Ishikawa (cell line): ENCODE measurements at regions not wholly inside any gene's neighbourhood (a gene's known extent, or its start where the extent isn't known, plus 50 kb on each side); places are given as distances from the start of the nearest gene placed in this dataset.

Experiments
- CEBPB ChIP-seq: IDR thresholded peaks from 2 replicates; pipeline ENCODE4 v1.6.1; 2012
- CREB1 ChIP-seq: IDR thresholded peaks from 2 replicates; pipeline ENCODE4 v1.6.1; 2012; ENCODE audit warnings: low read depth
- EGR1 ChIP-seq: IDR thresholded peaks from 2 replicates; pipeline ENCODE4 v1.6.1; 2012
- EP300 ChIP-seq: IDR thresholded peaks from 2 replicates; pipeline ENCODE4 v1.6.1; 2012; ENCODE audit warnings: borderline replicate concordance
- FOXM1 ChIP-seq: IDR thresholded peaks from 2 replicates; pipeline ENCODE4 v1.6.1; 2012; ENCODE audit warnings: low read depth, borderline replicate concordance
- MAX ChIP-seq: IDR thresholded peaks from 2 replicates; pipeline ENCODE4 v1.6.1; 2012
- NFIC ChIP-seq: IDR thresholded peaks from 2 replicates; pipeline ENCODE4 v1.6.1; 2012
- RAD21 ChIP-seq: IDR thresholded peaks from 2 replicates; pipeline ENCODE4 v1.6.1; 2012; ENCODE audit warnings: low read depth
- TAF1 ChIP-seq: IDR thresholded peaks from 2 replicates; pipeline ENCODE4 v1.6.1; 2012; ENCODE audit warnings: low read depth, mild to moderate bottlenecking
- TCF12 ChIP-seq: IDR thresholded peaks from 2 replicates; pipeline ENCODE4 v1.6.1; 2012; ENCODE audit warnings: low read depth
- TEAD4 ChIP-seq: IDR thresholded peaks from 2 replicates; pipeline ENCODE4 v1.6.1; 2012
- YY1 ChIP-seq: IDR thresholded peaks from 2 replicates; pipeline ENCODE4 v1.6.1; 2012; ENCODE audit warnings: low read depth
- ZBTB7A ChIP-seq: IDR thresholded peaks from 2 replicates; pipeline ENCODE4 v1.6.1; 2012; ENCODE audit warnings: low read depth
- TF ChIP-seq, protein P1 (sequence below): IDR thresholded peaks from 2 replicates; pipeline ENCODE4 v1.6.1; 2012
- TF ChIP-seq, protein P2 (sequence below): IDR thresholded peaks from 2 replicates; pipeline ENCODE4 v1.6.1; 2012; ENCODE audit warnings: low read depth, mild to moderate bottlenecking

DNA sequence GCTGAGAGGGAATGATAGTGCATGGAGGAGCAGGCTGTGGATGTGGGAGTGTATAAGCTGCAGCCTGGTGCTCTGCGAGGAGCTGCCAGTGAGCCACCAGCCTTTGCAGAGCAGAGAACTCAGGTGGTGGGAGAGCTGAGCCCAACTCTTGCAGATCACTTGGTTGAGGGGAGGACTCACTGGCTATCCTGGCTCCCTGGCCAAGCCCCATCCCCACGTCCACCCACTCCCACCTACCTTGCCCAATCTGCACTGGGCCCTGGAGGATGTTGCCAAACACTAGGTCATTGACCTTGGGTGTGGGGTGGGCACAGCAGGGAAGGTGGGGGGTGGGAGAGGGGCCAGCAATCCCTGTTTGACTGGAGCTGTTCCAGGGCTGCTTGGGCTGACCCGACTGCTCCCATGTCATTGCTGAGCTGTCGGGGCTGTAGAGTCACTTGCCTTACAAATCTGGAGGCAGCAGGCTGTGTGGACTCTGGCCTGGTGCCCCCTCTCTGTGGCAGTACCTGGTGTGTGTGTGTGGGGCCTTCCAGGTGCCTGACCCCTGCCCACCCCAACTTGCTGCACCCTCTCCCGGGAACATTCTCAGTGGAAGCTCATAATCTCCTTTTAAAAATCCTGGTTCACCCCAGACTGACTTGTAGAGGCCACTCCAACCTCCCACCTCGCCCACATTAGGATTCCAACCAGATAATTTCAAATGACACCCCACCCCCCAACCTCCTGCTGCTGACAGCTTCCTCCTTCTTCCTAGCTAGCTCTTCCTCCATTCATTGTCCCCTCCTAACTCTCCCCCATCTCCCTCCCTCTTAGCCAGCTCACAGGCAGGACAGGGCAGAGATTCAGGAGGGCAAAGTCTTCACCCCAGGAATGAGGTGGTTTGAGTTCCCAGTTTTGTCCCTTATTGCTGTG lies 162.3 kb downstream of the MRPL14 start:
- TF ChIP-seq YY1, result no peak
- no peak for TF ChIP-seq FOXM1
- TF ChIP-seq, protein P1, sequence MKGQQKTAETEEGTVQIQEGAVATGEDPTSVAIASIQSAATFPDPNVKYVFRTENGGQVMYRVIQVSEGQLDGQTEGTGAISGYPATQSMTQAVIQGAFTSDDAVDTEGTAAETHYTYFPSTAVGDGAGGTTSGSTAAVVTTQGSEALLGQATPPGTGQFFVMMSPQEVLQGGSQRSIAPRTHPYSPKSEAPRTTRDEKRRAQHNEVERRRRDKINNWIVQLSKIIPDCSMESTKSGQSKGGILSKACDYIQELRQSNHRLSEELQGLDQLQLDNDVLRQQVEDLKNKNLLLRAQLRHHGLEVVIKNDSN, result no peak

DNA sequence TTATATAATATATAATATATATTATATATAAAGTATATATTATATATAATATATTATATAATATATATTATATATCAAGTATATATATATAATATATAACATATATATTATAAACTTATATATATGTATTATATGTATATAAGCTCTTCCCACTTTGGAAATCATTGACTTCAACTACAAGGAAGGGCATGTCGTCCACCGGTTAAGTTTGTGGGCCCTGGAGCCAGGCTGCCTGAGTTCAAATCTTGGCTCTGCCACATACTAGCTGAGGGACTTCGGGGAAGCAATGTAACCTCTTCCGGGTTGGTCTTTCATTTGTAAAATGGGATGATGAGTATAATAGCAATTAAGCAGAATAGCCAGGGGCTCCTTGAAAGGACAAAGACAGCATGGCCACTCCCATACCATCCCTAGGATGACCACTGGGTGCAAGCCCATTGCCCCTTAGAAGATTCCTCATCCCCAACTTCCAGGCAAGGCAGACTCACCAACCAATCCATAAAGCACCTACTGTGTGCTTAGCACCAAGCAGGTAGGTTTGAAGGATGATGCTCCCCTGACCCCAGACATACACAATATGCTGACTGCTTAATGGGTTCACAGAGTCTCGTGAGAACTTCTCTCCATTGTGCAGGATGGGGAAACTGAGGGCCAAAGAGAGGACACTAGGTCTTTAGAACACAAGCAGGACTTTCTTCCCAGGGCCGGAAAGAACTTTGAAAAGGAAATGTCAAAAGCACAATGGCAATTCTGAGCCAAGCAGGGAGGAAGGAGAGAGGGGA lies 163.2 kb downstream of the MRPL14 start:
- TF ChIP-seq FOXM1, result no peak
- TF ChIP-seq TEAD4, result no peak
- TF ChIP-seq EGR1, result no peak
- no peak for TF ChIP-seq TAF1
- TF ChIP-seq TCF12, result no peak
- no peak for TF ChIP-seq CEBPB

DNA sequence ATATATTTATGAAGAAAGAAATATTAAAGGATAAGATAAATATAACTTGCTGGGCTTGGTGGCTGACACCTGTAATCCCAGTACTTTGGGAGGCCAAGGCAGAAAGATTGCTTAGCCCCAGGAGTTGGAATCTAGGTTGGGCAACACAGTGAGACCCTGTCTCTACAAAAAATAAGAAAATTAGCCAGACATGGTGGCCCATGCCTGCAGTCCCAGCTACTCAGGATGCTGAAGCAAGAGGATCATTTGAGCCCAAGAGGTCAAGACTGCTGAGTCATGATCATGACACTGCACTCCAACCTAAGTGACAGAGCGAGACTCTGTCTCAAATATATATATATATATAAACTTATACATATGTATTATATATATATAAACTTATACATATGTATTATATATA lies 164.0 kb downstream of the MRPL14 start:
- TF ChIP-seq RAD21, result no peak
- TF ChIP-seq, protein P1, result no peak

DNA sequence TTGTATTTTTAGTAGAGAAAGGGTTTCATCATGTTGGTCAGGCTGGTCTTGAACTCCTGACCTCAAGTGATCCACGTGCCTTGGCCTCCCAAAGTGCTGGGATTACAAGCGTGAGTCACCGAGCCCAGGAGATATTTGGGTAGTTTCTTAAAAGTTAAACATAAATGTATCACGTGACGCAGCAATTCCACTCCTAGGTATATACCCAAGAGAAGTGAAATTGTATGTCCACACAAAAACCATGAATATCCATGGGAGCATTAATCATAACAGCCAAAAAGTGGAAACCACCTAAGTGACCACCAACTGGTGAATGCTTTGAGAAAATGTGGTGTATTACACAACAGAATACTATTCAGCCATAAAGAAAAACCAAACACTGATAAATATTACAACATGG lies 164.8 kb downstream of the MRPL14 start:
- no peak for TF ChIP-seq TAF1
- TF ChIP-seq, protein P1, result no peak
- no peak for TF ChIP-seq MAX
- TF ChIP-seq TCF12, result no peak
- TF ChIP-seq, protein P2, sequence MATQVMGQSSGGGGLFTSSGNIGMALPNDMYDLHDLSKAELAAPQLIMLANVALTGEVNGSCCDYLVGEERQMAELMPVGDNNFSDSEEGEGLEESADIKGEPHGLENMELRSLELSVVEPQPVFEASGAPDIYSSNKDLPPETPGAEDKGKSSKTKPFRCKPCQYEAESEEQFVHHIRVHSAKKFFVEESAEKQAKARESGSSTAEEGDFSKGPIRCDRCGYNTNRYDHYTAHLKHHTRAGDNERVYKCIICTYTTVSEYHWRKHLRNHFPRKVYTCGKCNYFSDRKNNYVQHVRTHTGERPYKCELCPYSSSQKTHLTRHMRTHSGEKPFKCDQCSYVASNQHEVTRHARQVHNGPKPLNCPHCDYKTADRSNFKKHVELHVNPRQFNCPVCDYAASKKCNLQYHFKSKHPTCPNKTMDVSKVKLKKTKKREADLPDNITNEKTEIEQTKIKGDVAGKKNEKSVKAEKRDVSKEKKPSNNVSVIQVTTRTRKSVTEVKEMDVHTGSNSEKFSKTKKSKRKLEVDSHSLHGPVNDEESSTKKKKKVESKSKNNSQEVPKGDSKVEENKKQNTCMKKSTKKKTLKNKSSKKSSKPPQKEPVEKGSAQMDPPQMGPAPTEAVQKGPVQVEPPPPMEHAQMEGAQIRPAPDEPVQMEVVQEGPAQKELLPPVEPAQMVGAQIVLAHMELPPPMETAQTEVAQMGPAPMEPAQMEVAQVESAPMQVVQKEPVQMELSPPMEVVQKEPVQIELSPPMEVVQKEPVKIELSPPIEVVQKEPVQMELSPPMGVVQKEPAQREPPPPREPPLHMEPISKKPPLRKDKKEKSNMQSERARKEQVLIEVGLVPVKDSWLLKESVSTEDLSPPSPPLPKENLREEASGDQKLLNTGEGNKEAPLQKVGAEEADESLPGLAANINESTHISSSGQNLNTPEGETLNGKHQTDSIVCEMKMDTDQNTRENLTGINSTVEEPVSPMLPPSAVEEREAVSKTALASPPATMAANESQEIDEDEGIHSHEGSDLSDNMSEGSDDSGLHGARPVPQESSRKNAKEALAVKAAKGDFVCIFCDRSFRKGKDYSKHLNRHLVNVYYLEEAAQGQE, result no peak
- no peak for TF ChIP-seq FOXM1
- TF ChIP-seq EP300, result no peak
- no peak for TF ChIP-seq CREB1
- no peak for TF ChIP-seq NFIC
- TF ChIP-seq ZBTB7A, result no peak

DNA sequence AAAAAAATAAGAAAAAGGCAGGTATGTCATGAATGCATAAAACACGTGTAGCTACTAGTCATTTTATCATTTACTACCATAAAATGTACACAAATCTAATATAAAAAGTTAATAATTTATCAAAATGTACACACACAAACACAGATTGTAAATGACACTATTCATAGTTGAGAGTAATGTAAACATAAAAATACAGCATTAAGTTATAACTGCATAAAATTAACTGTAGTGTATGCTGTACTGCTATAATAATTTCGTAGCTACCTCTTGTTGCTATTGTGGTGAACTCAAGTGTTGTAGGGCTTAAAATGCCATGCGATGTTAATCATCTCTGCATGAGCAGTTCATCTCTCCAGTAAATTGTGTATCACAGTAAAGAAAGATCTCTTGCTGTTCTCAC lies 170.0 kb downstream of the MRPL14 start:
- TF ChIP-seq ZBTB7A (no peak), NFIC (no peak), TCF12 (no peak)
- TF ChIP-seq, protein P2, result no peak

- TF ChIP-seq MAX, result no peak
- no peak for TF ChIP-seq YY1
- TF ChIP-seq RAD21, result no peak
- no peak for TF ChIP-seq ZBTB7A
- TF ChIP-seq, protein P2, result no peak
- TF ChIP-seq, protein P1, result no peak
- no peak for TF ChIP-seq NFIC
- no peak for TF ChIP-seq FOXM1
- no peak for TF ChIP-seq TEAD4
- TF ChIP-seq CEBPB, result no peak
- TF ChIP-seq CREB1, result no peak
- no peak for TF ChIP-seq EGR1
- TF ChIP-seq TAF1, result no peak
- no peak for TF ChIP-seq EP300
- TF ChIP-seq TCF12, result no peak
Measured at GRCh38 chr6:43956478-43956877, 170.8 kb downstream of the MRPL14 start.
